GM21529 (cell line): ENCODE measurements at regions not wholly inside any gene's neighbourhood (a gene's known extent, or its start where the extent isn't known, plus 50 kb on each side); places are given as distances from the start of the nearest gene placed in this dataset.

ENCODE experiments used
- ATAC-seq: cut with Tn5 transposase; IDR thresholded peaks from one replicate; pipeline ENCODE4 v1.9.1; 2021; ENCODE audit not compliant: unreplicated experiment

GRCh38 chrX:39318506-39319343 is 517.5 kb downstream of the MID1IP1 start:
- ATAC-seq: no peak

- no peak for ATAC-seq
Measured at GRCh38 chrX:39320165-39320564, 518.9 kb downstream of the MID1IP1 start.

GRCh38 chrX:39322496-39322895 is 521.2 kb downstream of the MID1IP1 start:
- ATAC-seq: no peak

- ATAC-seq: no peak
Measured at GRCh38 chrX:39324233-39324930, 523.1 kb downstream of the MID1IP1 start.

GRCh38 chrX:39327255-39327654 is 526.0 kb downstream of the MID1IP1 start:
- no peak for ATAC-seq

- ATAC-seq: no peak
Measured at GRCh38 chrX:39327705-39328104, 526.4 kb downstream of the MID1IP1 start.

GRCh38 chrX:39328661-39329060 is 527.4 kb downstream of the MID1IP1 start:
- no peak for ATAC-seq

- ATAC-seq: peak; percentile 67
Measured at GRCh38 chrX:39331082-39331704, 529.9 kb downstream of the MID1IP1 start.

- no peak for ATAC-seq
Measured at GRCh38 chrX:39333451-39333850, 532.2 kb downstream of the MID1IP1 start.

- ATAC-seq: no peak
Measured at GRCh38 chrX:39335513-39336235, 534.4 kb downstream of the MID1IP1 start.

GRCh38 chrX:39336671-39337311 is 535.5 kb downstream of the MID1IP1 start:
- ATAC-seq: peak; percentile 93

GRCh38 chrX:39337451-39337850 is 536.2 kb downstream of the MID1IP1 start:
- ATAC-seq: no peak

- ATAC-seq: no peak
Measured at GRCh38 chrX:39338583-39338982, 537.3 kb downstream of the MID1IP1 start.

- ATAC-seq: no peak
Measured at GRCh38 chrX:39356119-39356807, 555.0 kb downstream of the MID1IP1 start.

- no peak for ATAC-seq
Measured at GRCh38 chrX:39360101-39360500, 558.8 kb downstream of the MID1IP1 start.

GRCh38 chrX:39361736-39362135 is 560.5 kb downstream of the MID1IP1 start:
- no peak for ATAC-seq

GRCh38 chrX:39367416-39367815 is 566.2 kb downstream of the MID1IP1 start:
- ATAC-seq: no peak

- ATAC-seq: no peak
Measured at GRCh38 chrX:39372115-39372514, 570.9 kb downstream of the MID1IP1 start.

GRCh38 chrX:39377157-39377556 is 575.9 kb downstream of the MID1IP1 start:
- no peak for ATAC-seq

GRCh38 chrX:39377773-39378172 is 576.5 kb downstream of the MID1IP1 start:
- ATAC-seq: no peak
